GM12873 (cell line): ENCODE measurements at regions not wholly inside any gene's neighbourhood (a gene's known extent, or its start where the extent isn't known, plus 50 kb on each side); places are given as distances from the start of the nearest gene placed in this dataset.

Experiments
- TF ChIP-seq, protein P1 (sequence below): IDR thresholded peaks from 2 replicates; pipeline ENCODE4 v1.5.1; 2012; ENCODE audit warnings: low read depth, mild to moderate bottlenecking, moderate library complexity, low read length, control low read depth; ENCODE audit not compliant: insufficient read depth; ENCODE audit errors: missing control alignments

DNA sequence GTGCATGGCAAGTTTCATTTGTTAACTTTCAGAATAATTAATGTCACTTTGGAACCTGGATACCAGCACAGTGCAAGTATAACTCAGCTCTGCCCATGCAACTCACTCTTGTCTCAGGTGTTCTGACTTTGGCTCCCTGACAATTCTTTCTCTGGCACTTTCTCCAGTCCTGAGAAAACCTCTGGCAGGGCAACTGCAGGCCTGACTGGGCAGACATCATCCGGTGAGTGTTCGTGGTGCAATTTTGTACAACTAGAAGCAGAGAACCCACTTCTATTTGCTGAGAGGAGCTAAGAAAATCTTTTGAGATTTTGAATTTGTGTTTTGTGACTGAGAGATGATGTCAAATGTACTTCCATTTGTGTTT is 143.0 kb downstream of the AQP4 start:
- TF ChIP-seq, protein P1, sequence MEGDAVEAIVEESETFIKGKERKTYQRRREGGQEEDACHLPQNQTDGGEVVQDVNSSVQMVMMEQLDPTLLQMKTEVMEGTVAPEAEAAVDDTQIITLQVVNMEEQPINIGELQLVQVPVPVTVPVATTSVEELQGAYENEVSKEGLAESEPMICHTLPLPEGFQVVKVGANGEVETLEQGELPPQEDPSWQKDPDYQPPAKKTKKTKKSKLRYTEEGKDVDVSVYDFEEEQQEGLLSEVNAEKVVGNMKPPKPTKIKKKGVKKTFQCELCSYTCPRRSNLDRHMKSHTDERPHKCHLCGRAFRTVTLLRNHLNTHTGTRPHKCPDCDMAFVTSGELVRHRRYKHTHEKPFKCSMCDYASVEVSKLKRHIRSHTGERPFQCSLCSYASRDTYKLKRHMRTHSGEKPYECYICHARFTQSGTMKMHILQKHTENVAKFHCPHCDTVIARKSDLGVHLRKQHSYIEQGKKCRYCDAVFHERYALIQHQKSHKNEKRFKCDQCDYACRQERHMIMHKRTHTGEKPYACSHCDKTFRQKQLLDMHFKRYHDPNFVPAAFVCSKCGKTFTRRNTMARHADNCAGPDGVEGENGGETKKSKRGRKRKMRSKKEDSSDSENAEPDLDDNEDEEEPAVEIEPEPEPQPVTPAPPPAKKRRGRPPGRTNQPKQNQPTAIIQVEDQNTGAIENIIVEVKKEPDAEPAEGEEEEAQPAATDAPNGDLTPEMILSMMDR = no peak

DNA sequence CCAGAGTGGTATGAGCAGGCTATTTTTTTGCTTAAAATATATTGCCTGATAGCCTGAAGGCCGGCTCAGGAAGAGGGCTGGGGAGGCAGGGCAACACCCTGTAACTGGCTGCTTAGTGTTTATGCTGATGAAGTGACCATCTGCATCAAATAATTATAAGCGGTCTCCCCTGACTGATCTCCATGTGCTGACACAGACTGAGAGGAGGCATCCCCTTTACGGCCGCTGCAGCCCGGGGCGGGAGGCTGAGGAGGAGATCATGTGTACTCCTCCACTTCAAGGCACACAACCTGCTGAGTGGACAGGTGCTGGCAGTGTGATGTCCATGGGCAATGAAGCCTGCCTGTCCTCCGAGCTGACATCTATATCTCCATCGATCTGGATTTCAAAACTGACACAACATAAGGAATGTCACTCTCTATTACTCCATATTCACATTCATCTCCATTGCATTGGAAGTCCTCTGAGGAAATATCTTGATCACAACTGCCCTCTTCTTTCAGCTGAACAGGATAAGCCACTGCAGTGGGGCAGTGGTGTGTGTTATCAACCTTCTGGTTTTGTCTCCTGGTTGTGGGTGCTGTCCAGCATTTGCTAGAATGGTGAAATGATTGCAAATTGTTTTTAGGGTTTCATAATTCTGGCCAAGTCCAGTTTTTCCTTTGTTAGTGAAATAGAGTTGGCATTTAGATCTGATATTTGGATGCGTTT is 143.5 kb downstream of the AQP4 start:
- TF ChIP-seq, protein P1 = no peak

DNA sequence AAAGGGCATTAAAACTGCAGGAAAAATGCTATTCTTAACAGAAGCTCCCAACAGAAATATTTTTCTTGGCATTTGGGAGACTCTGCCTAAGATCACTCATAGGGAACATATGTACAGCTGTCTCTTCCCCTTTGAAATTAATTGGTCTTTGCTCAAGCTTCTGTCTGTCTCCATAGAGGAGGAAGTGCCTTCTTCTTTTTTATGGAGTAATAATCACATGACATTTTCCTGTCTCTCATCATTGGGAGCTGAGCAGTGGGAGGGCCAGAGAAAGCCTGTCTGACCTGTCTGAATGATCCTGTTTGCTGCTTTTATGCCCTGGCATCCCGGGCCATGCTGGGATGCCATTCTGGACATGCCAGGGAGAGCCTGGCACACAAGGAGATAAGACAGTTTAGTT is 145.6 kb downstream of the AQP4 start:
- TF ChIP-seq, protein P1 = no peak

DNA sequence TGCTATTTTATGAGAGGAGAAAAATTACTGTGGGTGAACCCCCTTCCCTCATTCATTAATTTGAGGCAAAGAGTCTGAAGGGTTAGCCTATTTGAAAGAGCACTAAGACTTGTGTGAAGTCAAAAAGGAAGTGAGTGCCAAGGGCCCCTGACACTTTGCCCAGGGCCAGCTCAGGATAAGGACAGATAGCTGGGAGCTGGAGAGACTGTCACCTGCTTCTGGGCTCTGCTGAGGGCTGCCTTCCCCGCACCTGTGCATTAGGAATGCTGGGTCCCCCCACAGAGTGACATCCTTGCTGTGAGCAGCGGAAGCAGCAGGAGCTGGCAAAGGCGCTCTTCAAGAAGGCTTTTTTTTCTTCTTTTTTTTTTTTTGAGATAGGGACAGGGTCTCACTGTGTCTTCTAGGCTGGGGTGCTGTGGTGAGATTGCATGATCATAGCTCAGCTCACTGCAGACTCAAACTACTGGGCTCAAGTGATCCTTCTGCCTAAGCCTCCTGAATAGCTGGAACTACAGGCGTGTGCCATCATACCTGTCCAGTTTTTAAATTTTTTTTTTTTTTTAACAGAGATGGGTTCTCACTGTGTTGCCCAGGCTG is 148.3 kb downstream of the AQP4 start:
- TF ChIP-seq, protein P1 = no peak

DNA sequence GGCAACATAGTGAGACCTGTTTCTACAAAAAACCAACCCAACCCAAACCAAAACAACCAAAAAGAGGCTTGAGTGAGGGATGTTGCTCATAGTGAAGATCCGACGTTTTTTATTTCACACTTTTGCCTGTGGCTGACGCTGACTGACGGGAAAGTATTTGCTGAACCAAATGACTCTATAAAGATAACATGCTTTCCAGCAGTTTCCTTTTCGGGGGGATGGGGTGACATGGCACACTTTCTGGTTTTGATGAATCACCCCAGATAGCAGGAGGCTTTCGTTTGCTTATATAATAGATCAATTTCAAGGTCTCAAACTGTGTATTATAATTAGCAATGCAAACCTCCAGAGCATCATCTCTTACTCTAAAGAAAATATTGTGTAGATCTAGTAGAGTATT is 150.8 kb downstream of the AQP4 start:
- TF ChIP-seq, protein P1 = no peak

DNA sequence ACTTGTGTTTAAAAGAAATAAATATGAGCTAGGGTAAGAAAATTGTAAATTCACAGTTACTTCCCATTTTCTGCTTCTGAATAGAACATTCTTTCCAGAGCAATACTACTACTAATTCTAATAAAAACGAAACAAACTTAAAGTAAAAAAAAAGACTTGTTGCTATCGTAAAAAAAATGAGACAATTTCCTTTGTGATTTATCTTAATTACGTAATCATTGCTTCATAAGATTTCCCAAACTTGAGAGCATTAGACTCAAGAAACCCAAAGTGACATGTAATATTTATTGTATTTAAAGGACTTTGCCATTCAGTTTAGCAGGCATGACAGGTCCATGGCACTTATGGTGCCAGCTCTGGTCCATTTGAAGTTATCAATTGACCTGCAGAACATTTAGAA is 153.8 kb downstream of the AQP4 start:
- TF ChIP-seq, protein P1 = no peak

DNA sequence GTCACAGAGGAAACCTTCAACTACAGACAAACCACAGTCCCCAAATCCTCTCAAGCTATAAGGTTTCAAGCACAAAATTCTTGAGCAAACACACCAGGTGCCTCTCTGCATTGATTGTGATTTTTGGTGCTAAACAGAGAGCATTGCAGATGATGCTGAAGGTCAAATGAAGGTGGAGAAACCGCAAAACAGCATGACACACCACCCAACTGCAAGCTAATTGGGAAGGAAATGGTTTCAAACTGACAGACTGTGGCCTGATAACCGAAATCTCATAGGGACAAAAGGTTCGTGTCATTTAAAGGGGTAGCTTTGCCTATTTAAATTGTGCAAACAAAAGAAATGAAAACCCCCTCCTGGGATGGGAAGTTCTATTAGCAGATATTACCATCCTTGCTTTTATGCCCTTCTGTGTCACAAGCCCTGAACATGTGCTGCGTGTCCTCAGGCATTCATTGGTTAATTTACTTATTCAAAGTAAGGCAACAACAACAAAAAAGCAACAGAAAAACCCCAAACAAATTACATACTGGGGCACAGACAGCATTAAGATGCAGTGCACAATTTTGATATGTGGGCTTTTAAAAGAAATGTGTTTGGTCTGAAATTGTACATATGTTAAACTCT is 154.9 kb downstream of the AQP4 start:
- TF ChIP-seq, protein P1 = no peak
